Smooth muscle cell (in vitro differentiated cells): ENCODE measurements at regions not wholly inside any gene's neighbourhood (a gene's known extent, or its start where the extent isn't known, plus 50 kb on each side); places are given as distances from the start of the nearest gene placed in this dataset.

Experiments used
- DNase-seq: peaks from one replicate; lab custom pipeline; 2025; ENCODE audit not compliant: unreplicated experiment; lab: John Stamatoyannopoulos, UW
- H2AFZ ChIP-seq: fragments of 200-600 bp; sonication (generic); 2 replicates; pipeline ENCODE4 v1.6.0; 2016; ENCODE audit warnings: antibody characterized with exemption, low read depth, mild to moderate bottlenecking
- H3F3A ChIP-seq: fragments of 200-600 bp; sonication (generic); 2 replicates; pipeline ENCODE4 v1.6.0; 2017; ENCODE audit warnings: antibody characterized with exemption, low read depth
- H3K27ac ChIP-seq: fragments of 200-600 bp; sonication (generic); 2 replicates; pipeline ENCODE4 v1.5.1; 2016; ENCODE audit warnings: low read depth, mild to moderate bottlenecking
- H3K27me3 ChIP-seq: fragments of 200-600 bp; sonication (generic); 2 replicates; pipeline ENCODE4 v1.6.1; 2016; ENCODE audit warnings: low read depth, mild to moderate bottlenecking
- H3K36me3 ChIP-seq: fragments of 200-600 bp; sonication (generic); 2 replicates; pipeline ENCODE4 v1.5.1; 2016; ENCODE audit warnings: low read depth
- H3K4me1 ChIP-seq: fragments of 200-600 bp; sonication (generic); 2 replicates; pipeline ENCODE4 v1.5.1; 2016; ENCODE audit warnings: low read depth
- H3K4me2 ChIP-seq: fragments of 200-600 bp; sonication (generic); 2 replicates; pipeline ENCODE4 v1.6.0; 2016; ENCODE audit warnings: mild to moderate bottlenecking
- H3K4me3 ChIP-seq: fragments of 200-600 bp; sonication (generic); 2 replicates; pipeline ENCODE4 v1.5.1; 2016; ENCODE audit warnings: mild to moderate bottlenecking
- H3K79me2 ChIP-seq: fragments of 200-600 bp; sonication (generic); 2 replicates; pipeline ENCODE4 v1.6.0; 2016; ENCODE audit warnings: low read depth, mild to moderate bottlenecking
- H3K9ac ChIP-seq: fragments of 200-600 bp; sonication (generic); 2 replicates; pipeline ENCODE4 v1.6.0; 2016; ENCODE audit warnings: low read depth
- H3K9me3 ChIP-seq: fragments of 200-600 bp; sonication (generic); replicated peaks from 2 replicates; pipeline ENCODE4 v1.5.1; 2016; ENCODE audit warnings: low read depth
- H4K20me1 ChIP-seq: fragments of 200-600 bp; sonication (generic); 2 replicates; pipeline ENCODE4 v1.6.0; 2016; ENCODE audit warnings: low read depth
- CTCF ChIP-seq: fragments of 200-600 bp; sonication (generic); IDR thresholded peaks from 2 replicates; pipeline ENCODE4 v1.5.1; 2017; ENCODE audit warnings: borderline replicate concordance, mild to moderate bottlenecking, antibody characterized with exemption; ENCODE audit not compliant: insufficient read depth, poor library complexity, severe bottlenecking
- WGBS: methylation state at CpG from one replicate; pipeline ENCODE4 v1.1.7; 2016; ENCODE audit warnings: low lambda C conversion rate; 5-methylcytosine and 5-hydroxymethylcytosine counted together

GRCh38 chr2:163187995-163188655, 349.6 kb upstream of the KCNH7 start:
- no peak for DNase-seq
- no peak for TF ChIP-seq CTCF
- Histone ChIP-seq H3K4me3 (no peak overlapping the region), H3K27me3 (no peaks in the 10 kb centered on the region), H3K4me1 (peaks cover 24% of the 10 kb centered on the region), H4K20me1 (no peaks in the 10 kb centered on the region), H3K79me2 (no peaks in the 10 kb centered on the region), H3K4me2 (no peak overlapping the region), H3K9me3 (no peaks in the 10 kb centered on the region), H3F3A (no peaks in the 10 kb centered on the region), H3K36me3 (no peaks in the 10 kb centered on the region), H2AFZ (no peak overlapping the region), H3K27ac (no peak overlapping the region), H3K9ac (no peak overlapping the region)
- 79% methylated on average over 7 of the region's 7 CpGs for WGBS

GRCh38 chr2:163187119-163187518, 348.6 kb upstream of the KCNH7 start:
- no peak for TF ChIP-seq CTCF
- Histone ChIP-seq H3K36me3 (no peaks in the 10 kb centered on the region), H4K20me1 (no peaks in the 10 kb centered on the region), H3K4me2 (no peak overlapping the region), H3F3A (no peaks in the 10 kb centered on the region), H3K4me1 (peaks cover 24% of the 10 kb centered on the region), H3K9ac (no peak overlapping the region), H3K27ac (no peak overlapping the region), H2AFZ (no peak overlapping the region), H3K79me2 (no peaks in the 10 kb centered on the region), H3K4me3 (no peak overlapping the region), H3K9me3 (no peaks in the 10 kb centered on the region), H3K27me3 (no peaks in the 10 kb centered on the region)
- DNase-seq: no peak
- 76% methylated on average over 2 of the region's 2 CpGs for WGBS

- Histone ChIP-seq H3K27ac (no peak overlapping the region), H3K4me2 (peak overlapping the region; percentile 36), H2AFZ (no peak overlapping the region), H3K27me3 (peaks cover 13% of the 10 kb centered on the region), H3K79me2 (no peaks in the 10 kb centered on the region), H3K4me3 (no peak overlapping the region), H3K9ac (no peak overlapping the region), H3K36me3 (no peaks in the 10 kb centered on the region), H3K4me1 (peaks cover 18% of the 10 kb centered on the region), H3F3A (no peaks in the 10 kb centered on the region), H3K9me3 (no peaks in the 10 kb centered on the region), H4K20me1 (no peaks in the 10 kb centered on the region)
- 30% methylated on average over 2 of the region's 2 CpGs for WGBS
- no peak for DNase-seq
- no peak for TF ChIP-seq CTCF
Measured at GRCh38 chr2:163185160-163185559, 346.6 kb upstream of the KCNH7 start.

GRCh38 chr2:163182764-163183354, 344.3 kb upstream of the KCNH7 start:
- no peaks in the 10 kb centered on the region for H3K36me3 ChIP-seq
- H3K9ac ChIP-seq: no peak overlapping the region
- H3K27me3 ChIP-seq: peaks cover 13% of the 10 kb centered on the region
- no peak overlapping the region for H3K4me3 ChIP-seq
- peaks cover 11% of the 10 kb centered on the region for H3K4me1 ChIP-seq
- WGBS: 60% methylated on average over 2 of the region's 2 CpGs
- TF ChIP-seq CTCF: peak; percentile 63
- no peaks in the 10 kb centered on the region for H3K9me3 ChIP-seq
- DNase-seq: no peak
- H4K20me1 ChIP-seq: no peaks in the 10 kb centered on the region
- H2AFZ ChIP-seq: no peak overlapping the region
- no peak overlapping the region for H3K27ac ChIP-seq
- no peaks in the 10 kb centered on the region for H3F3A ChIP-seq
- no peaks in the 10 kb centered on the region for H3K79me2 ChIP-seq
- no peak overlapping the region for H3K4me2 ChIP-seq
